ENCODE measurements at regions not wholly inside any gene's neighbourhood (a gene's known extent, or its start where the extent isn't known, plus 50 kb on each side); places are given as distances from the start of the nearest gene placed in this dataset.

DNA sequence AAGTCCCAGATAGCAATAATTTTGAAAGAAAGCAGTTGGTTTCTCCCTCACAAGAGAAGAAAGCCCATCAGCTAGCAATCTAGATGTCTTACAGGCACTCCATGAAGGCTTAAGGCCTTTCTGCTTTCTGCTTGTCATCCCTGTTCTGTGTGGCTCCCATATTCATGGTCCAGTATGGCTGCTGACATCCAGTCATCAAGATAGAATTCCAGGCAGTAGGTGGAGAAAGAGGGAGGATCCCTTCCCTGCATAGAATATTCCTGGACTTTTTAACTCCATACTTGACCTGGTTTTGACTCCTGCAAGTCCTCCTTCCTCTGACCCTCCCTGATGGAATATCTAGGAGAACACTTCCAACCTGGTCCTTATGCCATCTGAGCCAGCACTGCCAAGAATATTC, 389.9 kb upstream of the AKR1E2 start:
- TF ChIP-seq, protein P1, sequence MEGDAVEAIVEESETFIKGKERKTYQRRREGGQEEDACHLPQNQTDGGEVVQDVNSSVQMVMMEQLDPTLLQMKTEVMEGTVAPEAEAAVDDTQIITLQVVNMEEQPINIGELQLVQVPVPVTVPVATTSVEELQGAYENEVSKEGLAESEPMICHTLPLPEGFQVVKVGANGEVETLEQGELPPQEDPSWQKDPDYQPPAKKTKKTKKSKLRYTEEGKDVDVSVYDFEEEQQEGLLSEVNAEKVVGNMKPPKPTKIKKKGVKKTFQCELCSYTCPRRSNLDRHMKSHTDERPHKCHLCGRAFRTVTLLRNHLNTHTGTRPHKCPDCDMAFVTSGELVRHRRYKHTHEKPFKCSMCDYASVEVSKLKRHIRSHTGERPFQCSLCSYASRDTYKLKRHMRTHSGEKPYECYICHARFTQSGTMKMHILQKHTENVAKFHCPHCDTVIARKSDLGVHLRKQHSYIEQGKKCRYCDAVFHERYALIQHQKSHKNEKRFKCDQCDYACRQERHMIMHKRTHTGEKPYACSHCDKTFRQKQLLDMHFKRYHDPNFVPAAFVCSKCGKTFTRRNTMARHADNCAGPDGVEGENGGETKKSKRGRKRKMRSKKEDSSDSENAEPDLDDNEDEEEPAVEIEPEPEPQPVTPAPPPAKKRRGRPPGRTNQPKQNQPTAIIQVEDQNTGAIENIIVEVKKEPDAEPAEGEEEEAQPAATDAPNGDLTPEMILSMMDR (IDR thresholded peaks at IDR 0.05; ENCODE audit: low read depth, low read length), result no peak
- TF ChIP-seq, protein P2, sequence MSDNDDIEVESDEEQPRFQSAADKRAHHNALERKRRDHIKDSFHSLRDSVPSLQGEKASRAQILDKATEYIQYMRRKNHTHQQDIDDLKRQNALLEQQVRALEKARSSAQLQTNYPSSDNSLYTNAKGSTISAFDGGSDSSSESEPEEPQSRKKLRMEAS (IDR thresholded peaks at IDR 0.05; ENCODE audit: low read depth, low read length), result no peak
- TF ChIP-seq POLR2A (IDR thresholded peaks at IDR 0.05; ENCODE audit: extremely low read depth, insufficient read length), result no peak

Measured in NB4 (cell line).